ENCODE measurements at regions not wholly inside any gene's neighbourhood (a gene's known extent, or its start where the extent isn't known, plus 50 kb on each side); places are given as distances from the start of the nearest gene placed in this dataset.

DNA sequence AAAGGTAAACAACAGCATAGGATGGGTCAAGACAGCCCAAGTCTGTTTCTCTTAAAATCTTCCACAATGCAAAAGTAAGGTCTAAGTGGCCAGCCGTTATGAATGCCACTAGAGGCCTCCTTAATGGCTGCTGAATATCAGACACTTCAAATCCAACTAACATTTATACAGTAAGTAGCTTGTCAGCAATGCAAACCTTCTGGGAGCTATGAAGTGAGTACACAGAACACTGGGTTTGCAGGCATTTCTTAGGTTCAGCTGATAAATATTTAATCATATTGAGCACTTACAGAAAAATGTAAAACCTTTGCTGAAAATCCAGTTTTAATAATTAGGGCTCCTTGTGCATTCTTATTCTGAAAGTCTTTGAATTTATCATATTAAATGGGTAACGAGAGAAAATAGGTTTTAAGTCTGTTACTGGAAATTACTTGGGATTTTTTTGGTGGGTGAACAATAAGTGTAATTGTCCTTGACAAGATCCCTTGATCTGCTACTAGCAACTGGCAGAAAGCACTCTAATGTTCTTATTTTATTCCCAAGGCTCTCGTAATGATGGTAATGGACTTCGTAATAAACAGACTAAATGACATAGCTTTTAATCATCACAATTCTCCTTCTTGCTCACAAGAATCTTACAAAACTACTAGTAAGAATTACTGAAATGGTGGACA, 141.7 kb upstream of the GPR149 start:
- Histone ChIP-seq H3K4me1 (no peaks in the 10 kb centered on the region), H3K27ac (no peak overlapping the region), H3K4me3 (no peak overlapping the region), H3K9me3 (no peaks in the 10 kb centered on the region), H3K27me3 (no peaks in the 10 kb centered on the region), H3K36me3 (no peaks in the 10 kb centered on the region)
- no peak for ATAC-seq
- intact Hi-C loops (cut with DNase I; ENCODE audit: low total_unique reads) = no loop called here
- in situ Hi-C loops (cut with MboI; ENCODE audit: low sequenced_read_pairs in 4 of 4) = no loop called here
- no peak for TF ChIP-seq POLR2A (IDR thresholded peaks at IDR 0.05)
- TF ChIP-seq, protein P1, sequence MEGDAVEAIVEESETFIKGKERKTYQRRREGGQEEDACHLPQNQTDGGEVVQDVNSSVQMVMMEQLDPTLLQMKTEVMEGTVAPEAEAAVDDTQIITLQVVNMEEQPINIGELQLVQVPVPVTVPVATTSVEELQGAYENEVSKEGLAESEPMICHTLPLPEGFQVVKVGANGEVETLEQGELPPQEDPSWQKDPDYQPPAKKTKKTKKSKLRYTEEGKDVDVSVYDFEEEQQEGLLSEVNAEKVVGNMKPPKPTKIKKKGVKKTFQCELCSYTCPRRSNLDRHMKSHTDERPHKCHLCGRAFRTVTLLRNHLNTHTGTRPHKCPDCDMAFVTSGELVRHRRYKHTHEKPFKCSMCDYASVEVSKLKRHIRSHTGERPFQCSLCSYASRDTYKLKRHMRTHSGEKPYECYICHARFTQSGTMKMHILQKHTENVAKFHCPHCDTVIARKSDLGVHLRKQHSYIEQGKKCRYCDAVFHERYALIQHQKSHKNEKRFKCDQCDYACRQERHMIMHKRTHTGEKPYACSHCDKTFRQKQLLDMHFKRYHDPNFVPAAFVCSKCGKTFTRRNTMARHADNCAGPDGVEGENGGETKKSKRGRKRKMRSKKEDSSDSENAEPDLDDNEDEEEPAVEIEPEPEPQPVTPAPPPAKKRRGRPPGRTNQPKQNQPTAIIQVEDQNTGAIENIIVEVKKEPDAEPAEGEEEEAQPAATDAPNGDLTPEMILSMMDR (IDR thresholded peaks at IDR 0.05 in 4 of 5, conservative IDR thresholded peaks at IDR 0.05 in 1 of 5) = no peak
- DNase-seq = no peak

DNA sequence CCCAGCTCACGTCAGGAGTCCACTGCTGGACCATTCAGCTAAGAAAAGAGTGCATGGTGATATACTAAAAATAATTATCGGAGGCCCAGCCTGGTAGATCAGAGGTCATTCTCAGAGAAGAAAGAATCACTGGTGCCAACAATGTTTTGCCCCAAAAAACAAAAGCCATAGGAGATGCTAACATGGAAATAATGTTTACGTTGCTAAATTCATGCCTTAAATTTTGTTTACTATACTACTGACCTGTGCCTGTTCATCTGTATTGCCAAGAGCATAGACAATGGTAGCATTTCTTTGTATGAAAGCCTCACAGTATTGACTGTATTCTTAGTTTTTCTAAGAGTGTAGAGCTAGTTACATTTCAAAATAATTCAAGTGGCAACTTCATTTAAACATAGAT, 138.1 kb upstream of the GPR149 start:
- Histone ChIP-seq H3K9me3 (no peaks in the 10 kb centered on the region), H3K27ac (no peak overlapping the region), H3K4me1 (no peaks in the 10 kb centered on the region), H3K36me3 (no peaks in the 10 kb centered on the region), H3K27me3 (no peaks in the 10 kb centered on the region), H3K4me3 (no peak overlapping the region)
- DNase-seq (no peak), ATAC-seq (no peak)
- intact Hi-C loops (cut with DNase I; ENCODE audit: low total_unique reads) (no loop called here), in situ Hi-C loops (cut with MboI; ENCODE audit: low sequenced_read_pairs in 4 of 4) (no loop called here)
- TF ChIP-seq POLR2A (IDR thresholded peaks at IDR 0.05) = no peak

DNA sequence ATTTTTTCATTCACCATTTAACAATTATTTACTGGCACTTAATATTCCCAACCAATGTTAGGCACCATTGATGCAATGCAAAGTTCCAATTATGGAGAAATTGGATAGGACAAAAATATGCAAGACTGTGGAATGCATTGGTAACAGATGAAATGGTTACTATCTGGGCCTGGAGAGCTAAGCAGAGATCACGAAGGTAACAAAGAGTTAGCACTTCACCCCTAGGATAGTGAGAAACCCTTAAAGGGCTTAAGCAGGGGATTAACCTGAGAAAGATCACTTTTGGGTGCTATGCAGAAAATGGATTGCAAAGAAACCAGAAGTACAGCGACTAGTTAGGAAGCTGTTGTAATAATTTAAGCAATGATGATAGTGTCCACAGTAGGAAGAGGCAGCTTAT, 129.6 kb upstream of the GPR149 start:
- DNase-seq (no peak), ATAC-seq (no peak)
- H3K4me1 ChIP-seq = no peaks in the 10 kb centered on the region
- no peak overlapping the region for H3K4me3 ChIP-seq
- no peak overlapping the region for H3K27ac ChIP-seq
- in situ Hi-C loops (cut with MboI; ENCODE audit: low sequenced_read_pairs in 4 of 4) = no loop called here
- no peaks in the 10 kb centered on the region for H3K36me3 ChIP-seq
- intact Hi-C loops (cut with DNase I; ENCODE audit: low total_unique reads) = no loop called here
- H3K9me3 ChIP-seq = no peaks in the 10 kb centered on the region
- no peaks in the 10 kb centered on the region for H3K27me3 ChIP-seq
- TF ChIP-seq, protein P1 (IDR thresholded peaks at IDR 0.05 in 4 of 5, conservative IDR thresholded peaks at IDR 0.05 in 1 of 5) = no peak
- TF ChIP-seq POLR2A (IDR thresholded peaks at IDR 0.05) = no peak

DNA sequence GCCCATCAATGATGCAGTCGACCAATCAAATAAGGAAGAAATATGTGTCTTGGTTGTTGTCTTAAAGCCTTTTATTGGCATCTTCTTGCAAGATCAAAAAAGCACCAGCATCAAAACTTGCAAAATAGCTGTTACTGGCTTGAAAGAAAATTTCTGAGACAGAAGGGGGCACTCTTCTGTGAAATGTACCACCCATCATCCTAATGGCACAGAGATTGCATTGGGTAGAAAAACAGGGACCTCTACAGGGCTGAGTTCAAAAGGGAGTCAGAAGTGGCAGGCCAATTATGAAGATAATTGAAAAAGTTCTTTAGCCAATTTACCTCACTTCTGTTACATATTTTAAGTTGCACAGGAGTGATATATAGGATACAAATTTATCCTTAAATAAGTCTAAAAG, 122.3 kb upstream of the GPR149 start:
- TF ChIP-seq POLR2A (IDR thresholded peaks at IDR 0.05) = no peak
- TF ChIP-seq, protein P1 (IDR thresholded peaks at IDR 0.05 in 4 of 5, conservative IDR thresholded peaks at IDR 0.05 in 1 of 5) = no peak
- no peak for DNase-seq
- no peak for ATAC-seq
- no peaks in the 10 kb centered on the region for H3K4me1 ChIP-seq
- H3K27me3 ChIP-seq = no peaks in the 10 kb centered on the region
- intact Hi-C loops (cut with DNase I; ENCODE audit: low total_unique reads) = no loop called here
- H3K36me3 ChIP-seq = no peaks in the 10 kb centered on the region
- H3K9me3 ChIP-seq = no peaks in the 10 kb centered on the region
- no peak overlapping the region for H3K4me3 ChIP-seq
- in situ Hi-C loops (cut with MboI; ENCODE audit: low sequenced_read_pairs in 4 of 4) = no loop called here
- H3K27ac ChIP-seq = no peak overlapping the region

DNA sequence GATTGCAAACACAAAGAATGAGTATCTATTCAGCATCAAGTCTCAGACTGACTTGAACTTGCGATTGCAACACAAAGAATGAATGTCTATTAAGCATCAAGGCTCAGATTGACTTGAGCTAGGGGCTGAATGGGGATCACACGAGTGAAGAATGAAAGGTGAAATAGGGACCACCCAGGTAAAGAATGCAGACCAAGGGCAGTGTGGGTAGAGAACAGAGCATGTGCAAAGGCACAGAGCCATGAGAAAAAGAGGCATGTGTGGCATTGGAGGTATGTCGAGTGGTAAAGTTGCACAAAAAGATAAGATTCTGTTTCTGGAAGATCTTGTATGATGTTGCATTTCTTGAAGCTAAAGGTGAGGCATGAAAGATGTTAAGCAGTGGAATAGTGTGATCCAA, 119.4 kb upstream of the GPR149 start:
- H3K4me1 ChIP-seq = no peaks in the 10 kb centered on the region
- intact Hi-C loops (cut with DNase I; ENCODE audit: low total_unique reads) (no loop called here), in situ Hi-C loops (cut with MboI; ENCODE audit: low sequenced_read_pairs in 4 of 4) (no loop called here)

More for the DNA sequence above, 119.4 kb upstream of the GPR149 start:
- no peak overlapping the region for H3K27ac ChIP-seq
- H3K27me3 ChIP-seq = no peaks in the 10 kb centered on the region
- H3K9me3 ChIP-seq = no peaks in the 10 kb centered on the region
- H3K4me3 ChIP-seq = no peak overlapping the region
- DNase-seq (no peak), ATAC-seq (no peak)
- no peak for TF ChIP-seq POLR2A (IDR thresholded peaks at IDR 0.05)
- TF ChIP-seq, protein P1 (IDR thresholded peaks at IDR 0.05 in 4 of 5, conservative IDR thresholded peaks at IDR 0.05 in 1 of 5) = no peak
- no peaks in the 10 kb centered on the region for H3K36me3 ChIP-seq
